Liver (tissue), 8 donors: ENCODE measurements at regions not wholly inside any gene's neighbourhood (a gene's known extent, or its start where the extent isn't known, plus 50 kb on each side); places are given as distances from the start of the nearest gene placed in this dataset.

Experiments used
- DNase-seq: peaks from one replicate; pipeline ENCODE4 v3.0.0-alpha.2; 2017; ENCODE audit warnings: low spot score
- H3K27ac ChIP-seq, 2 donors: one replicate each; pipeline ENCODE4 v1.7.0; 2013; ENCODE audit warnings: inconsistent platforms in 2 of 2, low read length in 2 of 2, control low read depth in 1 of 2, low read depth in 1 of 2, mild to moderate bottlenecking in 1 of 2
- H3K27me3 ChIP-seq, 4 donors: one replicate each; pipeline versions ENCODE4 v1.6.1 to v1.7.0; 2013; ENCODE audit warnings: low read length in 3 of 4, inconsistent platforms in 1 of 4, mild to moderate bottlenecking in 1 of 4, moderate library complexity in 1 of 4; ENCODE audit not compliant: control insufficient read depth in 4 of 4, insufficient read depth in 4 of 4
- H3K36me3 ChIP-seq, 4 donors: one replicate each; pipeline versions ENCODE4 v1.6.1 to v1.7.0; 2013; ENCODE audit warnings: low read length in 3 of 4, mild to moderate bottlenecking in 3 of 4, low read depth in 1 of 4, moderate library complexity in 1 of 4; ENCODE audit not compliant: control insufficient read depth in 4 of 4, insufficient read depth in 3 of 4
- H3K4me1 ChIP-seq, 4 donors: one replicate each; pipeline versions ENCODE4 v1.6.1 to v1.7.0; 2013; ENCODE audit warnings: low read length in 3 of 4, mild to moderate bottlenecking in 3 of 4, moderate library complexity in 1 of 4; ENCODE audit not compliant: control insufficient read depth in 4 of 4, insufficient read depth in 4 of 4
- H3K4me3 ChIP-seq, 3 donors: one replicate each; pipeline versions ENCODE4 v1.6.1 to v1.7.0; 2013; ENCODE audit warnings: low read length in 3 of 3, control low read depth in 1 of 3, low read depth in 1 of 3, mild to moderate bottlenecking in 1 of 3
- H3K9ac ChIP-seq, 2 donors: one replicate each; pipeline ENCODE4 v1.7.0; 2013; ENCODE audit warnings: low read length in 2 of 2, mild to moderate bottlenecking in 2 of 2, moderate library complexity in 2 of 2, control low read depth in 1 of 2, low read depth in 1 of 2
- H3K9me3 ChIP-seq, 4 donors: one replicate each; pipeline versions ENCODE4 v1.6.1 to v1.7.0; 2013; ENCODE audit warnings: low read length in 3 of 4; ENCODE audit not compliant: control insufficient read depth in 4 of 4
- ATF3 ChIP-seq: IDR thresholded peaks from 2 replicates; pipeline ENCODE4 v1.6.1; 2016; ENCODE audit warnings: antibody characterized with exemption
- CTCF ChIP-seq: fragments of 150-350 bp; IDR thresholded peaks from 2 replicates; pipeline ENCODE4 v1.5.1; 2017; ENCODE audit warnings: improper control_type of control experiment, low read depth, low read length; ENCODE audit not compliant: missing input control
- EGR1 ChIP-seq, 2 donors: IDR thresholded peaks; 2 replicates each; pipeline ENCODE4 v1.6.1; 2016 to 2018; ENCODE audit warnings: antibody characterized with exemption in 2 of 2, low read depth in 2 of 2
- FOXA1 ChIP-seq: IDR thresholded peaks from 2 replicates; pipeline ENCODE4 v1.6.1; 2016; ENCODE audit warnings: antibody characterized with exemption
- FOXA2 ChIP-seq: IDR thresholded peaks from 2 replicates; pipeline ENCODE4 v1.6.1; 2016; ENCODE audit warnings: antibody characterized with exemption
- GABPA ChIP-seq, 2 donors: IDR thresholded peaks in 1 of 2; conservative IDR thresholded peaks in 1 of 2; 2 replicates each; pipeline ENCODE4 v1.6.1; 2016; ENCODE audit warnings: antibody characterized with exemption in 2 of 2, mild to moderate bottlenecking in 1 of 2, moderate library complexity in 1 of 2
- HNF4A ChIP-seq, 2 donors: conservative IDR thresholded peaks; 2 replicates each; pipeline ENCODE4 v1.6.1; 2016; ENCODE audit warnings: antibody characterized with exemption in 2 of 2, mild to moderate bottlenecking in 2 of 2
- HNF4G ChIP-seq: IDR thresholded peaks from 2 replicates; pipeline ENCODE4 v1.6.1; 2016; ENCODE audit warnings: antibody characterized with exemption
- JUND ChIP-seq, 2 donors: IDR thresholded peaks; 2 replicates each; pipeline ENCODE4 v1.6.1; 2016; ENCODE audit warnings: antibody characterized with exemption in 2 of 2
- NR2F2 ChIP-seq: IDR thresholded peaks from 2 replicates; pipeline ENCODE4 v1.6.1; 2016; ENCODE audit warnings: antibody characterized with exemption
- RAD21 ChIP-seq, 2 donors: IDR thresholded peaks; 2 replicates each; pipeline ENCODE4 v1.6.1; 2016; ENCODE audit warnings: antibody characterized with exemption in 2 of 2, mild to moderate bottlenecking in 2 of 2
- REST ChIP-seq: IDR thresholded peaks from 2 replicates; pipeline ENCODE4 v1.6.1; 2016; ENCODE audit warnings: antibody characterized with exemption, mild to moderate bottlenecking
- RXRA ChIP-seq, 2 donors: IDR thresholded peaks; 2 replicates each; pipeline ENCODE4 v1.6.1; 2017 to 2018; ENCODE audit warnings: antibody characterized with exemption in 2 of 2, mild to moderate bottlenecking in 1 of 2
- SP1 ChIP-seq: IDR thresholded peaks from 2 replicates; pipeline ENCODE4 v1.6.1; 2018; ENCODE audit warnings: antibody characterized with exemption, mild to moderate bottlenecking
- TAF1 ChIP-seq: conservative IDR thresholded peaks from 2 replicates; pipeline ENCODE4 v1.6.1; 2016; ENCODE audit warnings: antibody characterized with exemption, mild to moderate bottlenecking
- YY1 ChIP-seq: IDR thresholded peaks from 2 replicates; pipeline ENCODE4 v1.6.1; 2016; ENCODE audit warnings: antibody characterized with exemption, mild to moderate bottlenecking
- ZBTB33 ChIP-seq: IDR thresholded peaks from 2 replicates; pipeline ENCODE4 v1.6.1; 2016; ENCODE audit warnings: antibody characterized with exemption
- WGBS: extraction: QIAGEN DNeasy Blood & Tissue Kit; methylation state at CpG from one replicate; pipeline ENCODE4 v1.1.7; 2013; 5-methylcytosine and 5-hydroxymethylcytosine counted together
- donor health status: healthy.
- donor health status: healthy.
- donor health status: healthy.
- donor health status: healthy.
- donor health status: healthy.

GRCh38 chr11:8315954-8316353, 52.3 kb upstream of the LMO1 start:
- H3K27me3 ChIP-seq = peaks cover 0 to 5% (median 0%) of the 10 kb centered on the region in 4 donors
- no peak overlapping the region for H3K27ac ChIP-seq
- TF ChIP-seq CTCF (no peak), EGR1 (IDR thresholded peaks at IDR 0.05; ENCODE audit: low read depth in 2 of 2) (no peak), JUND (IDR thresholded peaks at IDR 0.05) (no peak), RXRA (IDR thresholded peaks at IDR 0.05) (no peak), FOXA1 (no peak), RAD21 (IDR thresholded peaks at IDR 0.05) (no peak), GABPA (IDR thresholded peaks at IDR 0.05 in 1 of 2, conservative IDR thresholded peaks at IDR 0.05 in 1 of 2) (no peak), NR2F2 (no peak), HNF4G (no peak), FOXA2 (no peak), HNF4A (conservative IDR thresholded peaks at IDR 0.05) (no peak), REST (no peak), SP1 (no peak), YY1 (no peak), ZBTB33 (no peak), ATF3 (no peak)
- no peaks in the 10 kb centered on the region for H3K36me3 ChIP-seq
- 85% methylated on average over 9 of the region's 9 CpGs for WGBS
- no peaks in the 10 kb centered on the region for H3K4me1 ChIP-seq
- H3K4me3 ChIP-seq = no peak overlapping the region
- no peaks in the 10 kb centered on the region for H3K9me3 ChIP-seq
- no peak overlapping the region for H3K9ac ChIP-seq
- DNase-seq = no peak

- Histone ChIP-seq H3K4me3 (no peak overlapping the region), H3K27me3 (peaks cover 0 to 5% (median 0%) of the 10 kb centered on the region in 4 donors), H3K9me3 (no peaks in the 10 kb centered on the region), H3K36me3 (no peaks in the 10 kb centered on the region), H3K9ac (no peak overlapping the region), H3K27ac (no peak overlapping the region), H3K4me1 (no peaks in the 10 kb centered on the region)
- 92% methylated on average over 18 of the region's 18 CpGs for WGBS
- DNase-seq = no peak
- TF ChIP-seq SP1 (no peak), TAF1 (no peak), REST (no peak), ZBTB33 (no peak), EGR1 (IDR thresholded peaks at IDR 0.05; ENCODE audit: low read depth in 2 of 2) (no peak), ATF3 (no peak), FOXA1 (no peak), RAD21 (IDR thresholded peaks at IDR 0.05) (no peak), YY1 (no peak), NR2F2 (no peak)
Measured at GRCh38 chr11:8315463-8315862, 51.8 kb upstream of the LMO1 start.
